Large intestine (tissue), 3 donors: ENCODE measurements at regions not wholly inside any gene's neighbourhood (a gene's known extent, or its start where the extent isn't known, plus 50 kb on each side); places are given as distances from the start of the nearest gene placed in this dataset.

Source experiments
- DNase-seq, 2 donors: peaks; one replicate each; pipeline versions ENCODE4 v3.0.0 to v3.0.0-alpha.2; 2013
- H3K27ac ChIP-seq: one replicate; pipeline ENCODE4 v1.5.1; 2013; ENCODE audit warnings: low read length
- H3K27me3 ChIP-seq: 2 replicates; pipeline ENCODE4 v1.6.1; 2013; ENCODE audit warnings: low read length; ENCODE audit not compliant: control insufficient read depth, insufficient read depth
- H3K36me3 ChIP-seq: 2 replicates; pipeline ENCODE4 v1.6.1; 2013; ENCODE audit warnings: low read length; ENCODE audit not compliant: control insufficient read depth, insufficient read depth
- H3K4me1 ChIP-seq: one replicate; pipeline ENCODE4 v1.6.1; 2013; ENCODE audit warnings: low read length; ENCODE audit not compliant: control insufficient read depth, insufficient read depth
- H3K4me3 ChIP-seq: one replicate; pipeline ENCODE4 v1.5.1; 2013; ENCODE audit warnings: low read length
- H3K9me3 ChIP-seq: one replicate; pipeline ENCODE4 v1.6.1; 2013; ENCODE audit warnings: mild to moderate bottlenecking, low read depth, low read length, moderate library complexity; ENCODE audit not compliant: control insufficient read depth
- WGBS: methylation state at CpG from one replicate; pipeline ENCODE4 v1.1.5; 2013; ENCODE audit warnings: low lambda C conversion rate; ENCODE audit not compliant: insufficient coverage; 5-methylcytosine and 5-hydroxymethylcytosine counted together

GRCh38 chr18:78151948-78152725, 827.5 kb upstream of the SALL3 start:
- H3K4me3 ChIP-seq, result no peak overlapping the region
- peaks cover 16% of the 10 kb centered on the region for H3K9me3 ChIP-seq
- H3K36me3 ChIP-seq, result no peaks in the 10 kb centered on the region
- no peak overlapping the region for H3K27ac ChIP-seq
- H3K4me1 ChIP-seq, result no peaks in the 10 kb centered on the region
- no peak for DNase-seq
- WGBS, result 92% methylated on average over 2 of the region's 17 CpGs
- H3K27me3 ChIP-seq, result no peaks in the 10 kb centered on the region

GRCh38 chr18:78153362-78153761, 826.3 kb upstream of the SALL3 start:
- 100% methylated on average over 3 of the region's 16 CpGs for WGBS

GRCh38 chr18:78154444-78154843, 825.2 kb upstream of the SALL3 start:
- WGBS, result no CpG with 5 or more reads among the region's 9 CpGs
- Histone ChIP-seq H3K9me3 (peaks cover 19% of the 10 kb centered on the region), H3K4me1 (no peaks in the 10 kb centered on the region), H3K36me3 (no peaks in the 10 kb centered on the region), H3K27me3 (no peaks in the 10 kb centered on the region), H3K4me3 (no peak overlapping the region), H3K27ac (no peak overlapping the region)
- no peak for DNase-seq

More at GRCh38 chr18:78153362-78153761, 826.3 kb upstream of the SALL3 start:
- no peaks in the 10 kb centered on the region for H3K27me3 ChIP-seq
- DNase-seq, result no peak
- H3K4me1 ChIP-seq, result no peaks in the 10 kb centered on the region
- H3K36me3 ChIP-seq, result no peaks in the 10 kb centered on the region
- no peak overlapping the region for H3K4me3 ChIP-seq
- peaks cover 16% of the 10 kb centered on the region for H3K9me3 ChIP-seq
- H3K27ac ChIP-seq, result no peak overlapping the region

GRCh38 chr18:78154853-78155252, 824.8 kb upstream of the SALL3 start:
- Histone ChIP-seq H3K27me3 (no peaks in the 10 kb centered on the region), H3K27ac (no peak overlapping the region), H3K4me3 (no peak overlapping the region), H3K9me3 (peaks cover 19% of the 10 kb centered on the region), H3K4me1 (no peaks in the 10 kb centered on the region), H3K36me3 (no peaks in the 10 kb centered on the region)
- WGBS, result no CpG with 5 or more reads among the region's 4 CpGs
- no peak for DNase-seq

- Histone ChIP-seq H3K9me3 (peaks cover 16% of the 10 kb centered on the region), H3K36me3 (no peaks in the 10 kb centered on the region), H3K27ac (no peak overlapping the region), H3K4me3 (no peak overlapping the region), H3K4me1 (no peaks in the 10 kb centered on the region), H3K27me3 (no peaks in the 10 kb centered on the region)
- DNase-seq, result no peak
- 88% methylated on average over 1 of the region's 1 CpG for whole genome bisulfite sequencing
These were observed 823.2 kb upstream of the SALL3 start for GRCh38 chr18:78156466-78156865.

GRCh38 chr18:78158943-78159342, 820.7 kb upstream of the SALL3 start:
- Histone ChIP-seq H3K27ac (no peak overlapping the region), H3K4me3 (no peak overlapping the region), H3K36me3 (no peaks in the 10 kb centered on the region), H3K9me3 (peaks cover 3% of the 10 kb centered on the region), H3K27me3 (no peaks in the 10 kb centered on the region), H3K4me1 (no peaks in the 10 kb centered on the region)
- no peak for DNase-seq
- WGBS, result 100% methylated on average over 4 of the region's 17 CpGs

GRCh38 chr18:78159397-78159796, 820.2 kb upstream of the SALL3 start:
- H3K4me3 ChIP-seq, result no peak overlapping the region
- H3K9me3 ChIP-seq, result peaks cover 3% of the 10 kb centered on the region
- no peak overlapping the region for H3K27ac ChIP-seq
- DNase-seq, result no peak
- no peaks in the 10 kb centered on the region for H3K36me3 ChIP-seq
- WGBS, result no CpG with 5 or more reads among the region's 8 CpGs
- H3K4me1 ChIP-seq, result no peaks in the 10 kb centered on the region
- no peaks in the 10 kb centered on the region for H3K27me3 ChIP-seq

- Histone ChIP-seq H3K27me3 (no peaks in the 10 kb centered on the region), H3K4me1 (no peaks in the 10 kb centered on the region), H3K36me3 (no peaks in the 10 kb centered on the region), H3K27ac (no peak overlapping the region), H3K4me3 (no peak overlapping the region), H3K9me3 (peaks cover 3% of the 10 kb centered on the region)
- WGBS, result 83% methylated on average over 1 of the region's 11 CpGs
- DNase-seq, result no peak
These were observed 818.5 kb upstream of the SALL3 start for GRCh38 chr18:78160961-78161656.

GRCh38 chr18:78165525-78165924, 814.1 kb upstream of the SALL3 start:
- no peaks in the 10 kb centered on the region for H3K9me3 ChIP-seq
- H3K4me1 ChIP-seq, result no peaks in the 10 kb centered on the region
- no peaks in the 10 kb centered on the region for H3K36me3 ChIP-seq
- H3K4me3 ChIP-seq, result no peak overlapping the region
- H3K27ac ChIP-seq, result no peak overlapping the region
- no peaks in the 10 kb centered on the region for H3K27me3 ChIP-seq
- no CpG with 5 or more reads among the region's 7 CpGs for WGBS
- DNase-seq, result no peak

GRCh38 chr18:78168526-78168925, 811.1 kb upstream of the SALL3 start:
- 67% methylated on average over 1 of the region's 1 CpG for WGBS
- Histone ChIP-seq H3K4me3 (no peak overlapping the region), H3K9me3 (no peaks in the 10 kb centered on the region), H3K27me3 (no peaks in the 10 kb centered on the region), H3K4me1 (no peaks in the 10 kb centered on the region), H3K27ac (no peak overlapping the region), H3K36me3 (no peaks in the 10 kb centered on the region)
- DNase-seq, result no peak
